ENCODE measurements at regions not wholly inside any gene's neighbourhood (a gene's known extent, or its start where the extent isn't known, plus 50 kb on each side); places are given as distances from the start of the nearest gene placed in this dataset.

DNA sequence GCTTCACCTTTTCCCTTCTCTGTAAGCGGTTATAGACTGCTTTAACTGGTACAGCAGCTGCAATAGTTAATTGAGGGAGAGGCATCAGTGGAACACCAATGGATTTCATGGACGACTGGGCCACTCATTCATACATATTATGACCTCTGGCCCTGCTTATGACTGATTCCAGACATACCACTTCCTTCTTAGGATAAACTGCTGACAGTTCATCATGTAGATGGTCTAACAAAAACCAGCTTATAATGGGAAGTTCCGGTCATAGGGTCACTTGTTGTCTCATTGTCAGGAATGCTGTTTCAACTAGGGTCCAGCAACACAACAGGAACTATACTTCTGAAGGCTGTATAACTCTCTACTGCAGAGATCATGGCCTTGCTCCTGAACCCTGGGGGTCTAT, 265.2 kb upstream of the RASA1 start:
- Histone ChIP-seq H3K9me3 (ENCODE audit: control insufficient read depth, insufficient read depth, low read length) (no peaks in the 10 kb centered on the region; the same call in 1 of the 2 replicates), H3K4me3 (ENCODE audit: low read depth, low read length) (no peak overlapping the region), H3K27ac (ENCODE audit: low read depth, low read length) (no peak overlapping the region), H3K27me3 (ENCODE audit: control insufficient read depth, insufficient read depth, low read length) (no peaks in the 10 kb centered on the region)
- DNase-seq (ENCODE audit: low read depth, low spot score), result no peak
- no peak for TF ChIP-seq CTCF (IDR thresholded peaks at IDR 0.05; ENCODE audit: low read depth, low read length)
- ChIA-PET POLR2A (no interaction called here), CTCF (interaction anchor here (0.8 kb wide), 1 partner anchor 11 kb away, joined by 3 read pairs; no protein-coding TSS in a partner anchor)

DNA sequence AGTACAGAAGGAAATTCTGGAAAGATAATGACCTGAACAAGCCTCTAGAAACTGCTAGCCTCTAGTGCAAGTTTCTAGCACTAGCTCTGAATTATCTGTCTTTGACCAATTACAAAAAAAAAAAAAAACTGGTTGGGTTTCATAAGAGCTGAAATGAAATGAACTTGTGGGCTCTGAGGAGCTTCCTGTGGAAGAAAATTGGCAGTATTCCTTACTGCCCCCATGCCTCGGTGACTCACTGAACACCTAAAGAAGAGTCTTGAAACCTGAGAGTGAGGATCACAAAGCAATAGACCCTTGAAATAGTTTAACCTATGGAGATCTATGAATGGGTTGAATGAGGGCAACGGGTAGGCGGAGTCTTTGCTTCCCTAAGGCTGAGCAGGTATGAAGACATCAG, 263.6 kb upstream of the RASA1 start:
- no peak overlapping the region for H3K27ac ChIP-seq (ENCODE audit: low read depth, low read length)
- CTCF ChIA-PET, result interaction anchor here (1.1 kb wide), 1 partner anchor 34 kb away, joined by 4 read pairs; no protein-coding TSS in a partner anchor
- no peak overlapping the region for H3K4me3 ChIP-seq (ENCODE audit: low read depth, low read length)

DNA sequence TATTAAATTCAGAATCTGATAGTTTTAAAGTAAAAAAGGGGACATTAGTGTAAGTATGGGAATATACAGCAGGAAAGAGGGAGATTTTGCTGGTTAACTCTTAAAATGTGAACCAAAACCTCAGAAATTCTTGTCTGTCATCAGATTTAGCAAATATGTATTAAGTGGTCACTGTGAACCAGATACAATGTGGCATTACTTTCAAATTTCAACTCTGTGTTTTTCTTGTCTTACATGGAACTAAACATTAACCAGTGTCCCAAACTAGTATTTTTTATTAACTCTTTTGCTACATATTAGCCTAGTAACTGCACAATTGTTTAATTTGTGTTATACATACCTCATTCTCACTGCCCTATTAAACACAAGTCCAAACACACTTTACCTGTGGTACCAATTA, 259.9 kb upstream of the RASA1 start:
- CTCF ChIA-PET, result interaction anchor here (0.9 to 1.0 kb wide), 2 partner anchors 21 to 127 kb away, joined by 3 to 4 read pairs; no protein-coding TSS in a partner anchor
- no peak overlapping the region for H3K4me3 ChIP-seq (ENCODE audit: low read depth, low read length)
- no peak for DNase-seq (ENCODE audit: low read depth, low spot score)
- H3K27me3 ChIP-seq (ENCODE audit: control insufficient read depth, insufficient read depth, low read length), result no peaks in the 10 kb centered on the region
- H3K27ac ChIP-seq (ENCODE audit: low read depth, low read length), result no peak overlapping the region
- no peak for TF ChIP-seq CTCF (IDR thresholded peaks at IDR 0.05; ENCODE audit: low read depth, low read length)
- POLR2A ChIA-PET, result no interaction called here
- H3K9me3 ChIP-seq (ENCODE audit: control insufficient read depth, insufficient read depth, low read length), result no peaks in the 10 kb centered on the region

More for the DNA sequence above, 263.6 kb upstream of the RASA1 start:
- no peak for DNase-seq (ENCODE audit: low read depth, low spot score)
- no peak for TF ChIP-seq CTCF (IDR thresholded peaks at IDR 0.05; ENCODE audit: low read depth, low read length)
- no peaks in the 10 kb centered on the region for H3K9me3 ChIP-seq (ENCODE audit: control insufficient read depth, insufficient read depth, low read length)
- no peaks in the 10 kb centered on the region for H3K27me3 ChIP-seq (ENCODE audit: control insufficient read depth, insufficient read depth, low read length)
- POLR2A ChIA-PET, result no interaction called here

DNA sequence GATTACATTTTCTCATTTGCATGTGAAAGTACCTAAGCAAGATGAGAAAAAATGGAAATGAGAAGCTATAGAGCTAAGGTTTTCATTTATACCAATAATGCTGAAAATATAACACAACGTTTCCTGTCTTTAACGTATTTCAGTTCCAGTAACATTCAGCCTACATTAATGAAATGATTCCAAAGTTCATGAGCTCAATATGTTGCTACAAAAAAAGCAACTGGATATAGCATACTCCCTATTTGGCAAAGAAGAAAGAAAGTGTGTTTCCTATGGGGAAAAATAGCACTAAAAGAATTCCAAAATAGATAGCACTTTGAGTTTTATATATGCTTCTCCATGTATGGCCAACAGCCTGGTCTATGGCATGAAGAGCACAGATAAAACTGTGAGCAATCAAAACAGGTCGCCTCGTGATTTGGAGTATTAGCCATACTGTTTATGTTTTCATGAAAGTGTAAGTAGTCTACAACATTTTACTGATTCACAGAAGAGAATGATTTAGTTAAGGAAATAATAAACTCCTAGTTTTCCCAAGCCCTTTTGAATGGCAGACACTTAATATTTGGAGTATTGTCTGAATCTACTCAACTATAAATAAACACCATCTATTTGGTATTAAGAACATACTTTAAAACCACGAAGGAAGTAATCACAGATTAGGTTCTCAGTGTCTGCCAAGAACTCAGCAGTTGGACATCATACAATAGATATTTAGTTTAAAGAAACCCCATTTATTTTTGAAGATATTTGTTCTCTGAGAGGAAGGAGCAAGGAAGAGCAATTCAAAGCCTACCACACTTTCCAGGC, 258.7 kb upstream of the RASA1 start:
- no peaks in the 10 kb centered on the region for H3K27me3 ChIP-seq (ENCODE audit: control insufficient read depth, insufficient read depth, low read length)
- no peak for TF ChIP-seq CTCF (IDR thresholded peaks at IDR 0.05; ENCODE audit: low read depth, low read length)
- DNase-seq (ENCODE audit: low read depth, low spot score), result no peak
- no peak overlapping the region for H3K4me3 ChIP-seq (ENCODE audit: low read depth, low read length)
- POLR2A ChIA-PET, result interaction anchor here (0.6 kb wide), 1 partner anchor 29 kb away, joined by 3 read pairs; no protein-coding TSS in a partner anchor
- CTCF ChIA-PET, result interaction anchor here (0.9 kb wide), 1 partner anchor 128 kb away, joined by 4 read pairs; no protein-coding TSS in a partner anchor
- H3K27ac ChIP-seq (ENCODE audit: low read depth, low read length), result no peak overlapping the region
- no peaks in the 10 kb centered on the region for H3K9me3 ChIP-seq (ENCODE audit: control insufficient read depth, insufficient read depth, low read length)

- H3K27me3 ChIP-seq (ENCODE audit: control insufficient read depth, insufficient read depth, low read length), result no peaks in the 10 kb centered on the region
- ChIA-PET POLR2A (no interaction called here), CTCF (interaction anchor here (1.1 to 4.4 kb wide), 6 partner anchors 28 to 401 kb away, joined by 4 to 75 read pairs (median 8); no protein-coding TSS in a partner anchor)
- no peak for DNase-seq (ENCODE audit: low read depth, low spot score)
- no peaks in the 10 kb centered on the region for H3K9me3 ChIP-seq (ENCODE audit: control insufficient read depth, insufficient read depth, low read length)
- no peak overlapping the region for H3K4me3 ChIP-seq (ENCODE audit: low read depth, low read length)
- H3K27ac ChIP-seq (ENCODE audit: low read depth, low read length), result no peak overlapping the region
- no peak for TF ChIP-seq CTCF (IDR thresholded peaks at IDR 0.05; ENCODE audit: low read depth, low read length)
Observed at GRCh38 chr5:87010736-87011135, 256.9 kb upstream of the RASA1 start.
